NCI-H2081 (cell line): ENCODE measurements at regions not wholly inside any gene's neighbourhood (a gene's known extent, or its start where the extent isn't known, plus 50 kb on each side); places are given as distances from the start of the nearest gene placed in this dataset.

ENCODE experiments used
- DNase-seq, 2 experiments: peaks; one replicate each; lab custom pipeline; 2025; lab: John Stamatoyannopoulos, UW

GRCh38 chr10:75347186-75347585, 54.4 kb downstream of the ZNF503 start:
- DNase-seq: no peak

DNA sequence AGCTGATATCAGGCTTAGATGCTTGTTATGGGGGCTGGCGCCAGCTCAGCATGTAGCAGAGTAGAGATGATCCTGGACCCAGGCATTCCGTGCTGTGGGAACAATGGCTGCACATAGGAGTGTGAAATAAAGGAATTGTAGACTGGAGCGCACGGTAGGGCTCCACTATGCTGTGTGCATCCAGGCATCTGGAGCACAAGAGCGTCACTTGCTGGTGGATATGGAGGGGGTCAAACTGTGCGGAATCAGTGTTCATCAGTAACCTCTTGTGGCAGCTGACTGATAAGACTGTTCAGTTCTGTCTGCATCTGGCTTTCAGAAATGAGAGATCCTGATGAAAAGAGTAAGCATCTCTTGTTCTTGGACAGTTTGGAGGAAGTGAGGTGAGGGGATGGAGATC, 55.8 kb downstream of the ZNF503 start:
- DNase-seq: no peak

- no peak for DNase-seq
Observed at GRCh38 chr10:75344170-75344569, 57.4 kb downstream of the ZNF503 start.

DNA sequence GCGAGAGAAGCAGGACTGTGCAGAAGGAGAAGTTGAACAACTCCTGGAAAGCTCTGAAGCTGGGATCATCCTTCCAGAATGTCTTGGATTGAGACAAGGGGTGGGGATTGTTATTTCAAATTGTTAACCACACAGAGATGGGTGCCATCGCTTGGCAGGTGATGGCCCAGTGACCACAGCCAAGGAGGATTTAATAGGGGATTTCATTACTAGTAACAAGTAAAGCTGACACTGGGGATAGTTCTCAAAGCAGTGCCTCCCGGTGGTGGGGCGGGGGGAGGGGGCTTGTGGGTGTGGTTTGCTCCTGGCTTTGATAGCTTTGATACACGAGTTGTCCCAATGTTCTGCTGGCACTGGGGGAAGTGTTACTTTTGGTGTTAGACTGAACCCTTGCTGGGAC, 59.2 kb downstream of the ZNF503 start:
- no peak for DNase-seq

GRCh38 chr10:75335983-75336382, 65.6 kb downstream of the ZNF503 start:
- DNase-seq: no peak

GRCh38 chr10:75335191-75335590, 66.4 kb downstream of the ZNF503 start:
- DNase-seq: peak in 1 of 2 experiments; percentile 7

GRCh38 chr10:75334720-75335119, 66.8 kb downstream of the ZNF503 start:
- no peak for DNase-seq

- DNase-seq: no peak
Observed at GRCh38 chr10:75332081-75332480, 69.5 kb downstream of the ZNF503 start.

- DNase-seq: no peak
Observed at GRCh38 chr10:75331081-75331480, 70.5 kb downstream of the ZNF503 start.

- DNase-seq: no peak
Observed at GRCh38 chr10:75329190-75329745, 72.3 kb downstream of the ZNF503 start.

DNA sequence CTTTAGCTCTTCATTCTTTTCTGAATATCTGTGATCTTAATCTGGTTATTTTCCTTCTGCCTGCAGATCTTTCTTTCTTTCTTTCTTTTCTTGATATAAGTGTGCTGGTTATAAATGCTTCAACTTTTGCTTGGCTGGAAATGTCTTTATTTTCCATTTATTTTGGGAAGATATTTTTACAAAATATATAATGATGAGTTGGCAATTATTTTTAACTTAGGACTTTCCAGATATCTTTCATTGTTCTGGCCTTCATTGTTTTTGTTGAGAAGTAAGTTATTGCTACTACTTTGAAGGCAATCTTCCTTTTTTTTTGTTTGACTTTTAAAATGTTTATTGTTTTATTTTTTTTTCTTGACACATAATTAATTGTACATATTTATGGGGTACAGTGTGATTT, 75.3 kb downstream of the ZNF503 start:
- DNase-seq: no peak

GRCh38 chr10:75319274-75319673, 82.3 kb downstream of the ZNF503 start:
- DNase-seq: no peak

DNA sequence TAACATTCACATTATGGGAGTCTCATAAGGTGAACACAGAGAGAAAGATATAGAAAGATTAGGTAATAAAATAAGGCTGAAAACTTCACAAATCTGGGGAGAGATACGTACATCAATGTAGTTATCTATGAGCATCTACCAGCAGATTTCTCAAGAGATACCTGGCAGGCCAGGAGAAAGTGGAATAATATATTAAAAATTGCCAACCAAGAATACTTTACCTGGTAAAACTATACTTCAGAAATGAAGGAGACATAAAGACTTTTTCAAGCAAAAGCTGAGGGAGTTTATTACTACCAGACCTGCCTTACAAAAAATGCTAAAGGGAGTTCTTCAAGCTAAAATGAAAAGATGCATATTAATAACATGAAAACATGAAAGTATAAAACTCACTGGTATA, 78.8 kb upstream of the COMTD1 start:
- DNase-seq: no peak

- no peak for DNase-seq
Observed at GRCh38 chr10:75312440-75312839, 76.7 kb upstream of the COMTD1 start.

- DNase-seq: no peak
Observed at GRCh38 chr10:75305675-75306074, 69.9 kb upstream of the COMTD1 start.

GRCh38 chr10:75304741-75305390, 69.1 kb upstream of the COMTD1 start:
- no peak for DNase-seq

GRCh38 chr10:75304313-75304712, 68.6 kb upstream of the COMTD1 start:
- no peak for DNase-seq

DNA sequence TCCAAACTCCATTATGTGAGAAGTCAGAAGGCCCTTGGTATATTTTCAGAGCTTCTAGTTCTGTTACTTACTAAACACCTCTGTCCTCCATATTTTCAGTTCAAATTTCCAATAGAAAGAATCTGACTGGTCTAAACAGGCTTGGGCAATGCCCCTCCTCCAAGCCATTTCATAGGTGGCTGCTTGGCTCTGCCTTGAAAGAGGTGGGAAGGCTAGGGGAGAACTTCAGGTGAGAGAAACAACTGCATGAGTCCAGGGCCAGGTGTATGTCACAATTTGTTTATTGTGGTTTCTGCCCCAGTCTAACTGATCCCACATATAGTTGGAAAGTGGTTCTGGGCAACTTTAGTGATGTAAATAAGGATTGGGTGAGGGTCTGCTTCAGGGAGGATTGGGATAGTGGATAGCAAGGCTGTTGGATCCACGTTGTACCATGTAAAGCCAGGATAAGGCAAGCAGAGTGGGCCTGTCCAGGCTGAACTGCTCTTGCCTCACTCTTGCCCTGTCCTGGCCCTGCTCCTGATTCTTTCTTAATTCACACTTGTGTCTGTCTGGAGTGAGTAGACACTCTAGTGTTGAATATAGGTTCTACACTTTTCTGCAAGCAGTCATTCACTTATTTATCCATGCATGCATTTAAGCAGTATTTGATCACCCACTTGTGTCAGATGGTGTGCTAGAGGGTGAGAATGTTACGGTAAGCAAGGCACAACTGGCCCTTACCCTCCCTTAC, 67.5 kb upstream of the COMTD1 start:
- no peak for DNase-seq

GRCh38 chr10:75302029-75302428, 66.3 kb upstream of the COMTD1 start:
- no peak for DNase-seq

GRCh38 chr10:75297021-75297599, 61.4 kb upstream of the COMTD1 start:
- DNase-seq: no peak

DNA sequence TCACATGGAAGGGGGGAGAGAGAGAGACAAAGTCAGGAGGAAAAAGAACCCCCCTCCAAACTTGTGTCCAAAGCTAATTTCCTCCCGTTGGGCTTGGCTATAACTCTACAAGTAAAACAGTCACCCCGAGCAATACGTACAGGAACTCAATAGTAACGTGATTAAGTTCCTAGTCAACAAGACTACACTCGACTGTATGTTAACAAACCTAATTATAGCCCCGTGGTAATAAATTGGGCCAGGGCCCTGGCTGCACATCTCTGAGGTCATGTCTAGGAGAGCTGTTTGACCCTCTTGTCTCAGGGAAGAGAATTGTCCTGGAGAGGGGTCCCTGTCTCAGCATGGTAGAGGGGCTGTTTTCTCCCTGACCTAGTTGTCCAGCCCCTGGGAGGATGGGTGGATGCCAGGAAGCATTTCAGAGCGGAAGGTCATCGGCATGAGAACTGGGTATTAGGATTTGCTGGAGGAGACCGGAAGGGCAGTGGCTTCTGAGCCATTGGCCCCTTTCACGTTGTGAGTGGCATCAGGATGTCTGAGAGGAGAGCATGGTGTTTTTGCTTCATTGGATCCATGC, 60.2 kb upstream of the COMTD1 start:
- no peak for DNase-seq

- DNase-seq: peak; percentile 5 to 38
Observed at GRCh38 chr10:75294866-75295701, 59.3 kb upstream of the COMTD1 start.
